ENCODE measurements at regions not wholly inside any gene's neighbourhood (a gene's known extent, or its start where the extent isn't known, plus 50 kb on each side); places are given as distances from the start of the nearest gene placed in this dataset.

- TF ChIP-seq ZNF207 (IDR thresholded peaks at IDR 0.05; ENCODE audit: borderline replicate concordance) (no peak), BCL11A (IDR thresholded peaks at IDR 0.05; ENCODE audit: low read depth, low read length) (no peak), CHD2 (IDR thresholded peaks at IDR 0.05; ENCODE audit: borderline replicate concordance, low read depth, low read length) (no peak), ZNF24 (IDR thresholded peaks at IDR 0.05) (no peak), SPI1 (IDR thresholded peaks at IDR 0.05; ENCODE audit: borderline replicate concordance, insufficient read depth, low read depth, low read length) (no peak), POLR2AphosphoS5 (IDR thresholded peaks at IDR 0.05; ENCODE audit: low read length) (no peak), RCOR1 (conservative IDR thresholded peaks at IDR 0.05; ENCODE audit: low read depth, low read length) (no peak), POLR2A (IDR thresholded peaks at IDR 0.05; ENCODE audit: low read depth, low read length) (no peak), GABPA (IDR thresholded peaks at IDR 0.05; ENCODE audit: low read depth) (no peak), ZBTB40 (IDR thresholded peaks at IDR 0.05; ENCODE audit: borderline replicate concordance) (no peak), MAX (IDR thresholded peaks at IDR 0.05; ENCODE audit: low read depth, low read length) (no peak), MXI1 (IDR thresholded peaks at IDR 0.05; ENCODE audit: low read depth, low read length) (no peak), SP1 (IDR thresholded peaks at IDR 0.05; ENCODE audit: low read depth, low read length) (no peak)
- TF ChIP-seq, protein P1, sequence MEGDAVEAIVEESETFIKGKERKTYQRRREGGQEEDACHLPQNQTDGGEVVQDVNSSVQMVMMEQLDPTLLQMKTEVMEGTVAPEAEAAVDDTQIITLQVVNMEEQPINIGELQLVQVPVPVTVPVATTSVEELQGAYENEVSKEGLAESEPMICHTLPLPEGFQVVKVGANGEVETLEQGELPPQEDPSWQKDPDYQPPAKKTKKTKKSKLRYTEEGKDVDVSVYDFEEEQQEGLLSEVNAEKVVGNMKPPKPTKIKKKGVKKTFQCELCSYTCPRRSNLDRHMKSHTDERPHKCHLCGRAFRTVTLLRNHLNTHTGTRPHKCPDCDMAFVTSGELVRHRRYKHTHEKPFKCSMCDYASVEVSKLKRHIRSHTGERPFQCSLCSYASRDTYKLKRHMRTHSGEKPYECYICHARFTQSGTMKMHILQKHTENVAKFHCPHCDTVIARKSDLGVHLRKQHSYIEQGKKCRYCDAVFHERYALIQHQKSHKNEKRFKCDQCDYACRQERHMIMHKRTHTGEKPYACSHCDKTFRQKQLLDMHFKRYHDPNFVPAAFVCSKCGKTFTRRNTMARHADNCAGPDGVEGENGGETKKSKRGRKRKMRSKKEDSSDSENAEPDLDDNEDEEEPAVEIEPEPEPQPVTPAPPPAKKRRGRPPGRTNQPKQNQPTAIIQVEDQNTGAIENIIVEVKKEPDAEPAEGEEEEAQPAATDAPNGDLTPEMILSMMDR (IDR thresholded peaks at IDR 0.05 in 2 of 3, conservative IDR thresholded peaks at IDR 0.05 in 1 of 3; ENCODE audit: control insufficient read depth in 2 of 3, extremely low read depth in 1 of 3, insufficient read depth in 1 of 3, low read depth in 3 of 3, low read length in 3 of 3), result no peak
Observed at GRCh38 chr2:215241791-215242305, 70.0 kb upstream of the ATIC start.
